GM12873 (cell line): ENCODE measurements at regions not wholly inside any gene's neighbourhood (a gene's known extent, or its start where the extent isn't known, plus 50 kb on each side); places are given as distances from the start of the nearest gene placed in this dataset.

ENCODE experiments used
- CTCF ChIP-seq: IDR thresholded peaks from 2 replicates; pipeline ENCODE4 v1.5.1; 2012; ENCODE audit warnings: low read depth, mild to moderate bottlenecking, moderate library complexity, low read length, control low read depth; ENCODE audit not compliant: insufficient read depth; ENCODE audit errors: missing control alignments

- no peak for TF ChIP-seq CTCF
These were observed 1254.8 kb downstream of the SLITRK5 start for GRCh38 chr13:88925954-88926353.

GRCh38 chr13:88926890-88927502 lies 1255.8 kb downstream of the SLITRK5 start:
- TF ChIP-seq CTCF, result no peak

DNA sequence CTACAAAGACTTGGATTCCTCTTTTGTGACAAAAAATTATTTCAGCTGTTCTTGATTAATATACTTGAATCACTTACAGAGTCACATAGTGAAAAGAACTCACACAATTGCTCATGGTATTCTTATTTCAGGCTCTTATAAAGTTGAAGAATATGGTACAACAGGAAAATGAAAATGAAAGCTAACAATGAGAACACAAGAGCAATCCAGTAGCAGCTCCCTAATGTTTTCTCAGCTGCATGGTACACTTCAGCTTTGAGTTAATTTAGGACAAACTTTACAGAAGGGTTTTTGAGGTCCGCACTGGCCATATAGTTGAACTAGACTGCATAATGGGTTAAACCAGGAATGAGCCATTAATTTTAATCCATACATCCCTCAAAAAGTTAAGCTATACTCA lies 1261.8 kb downstream of the SLITRK5 start:
- TF ChIP-seq CTCF, result no peak

DNA sequence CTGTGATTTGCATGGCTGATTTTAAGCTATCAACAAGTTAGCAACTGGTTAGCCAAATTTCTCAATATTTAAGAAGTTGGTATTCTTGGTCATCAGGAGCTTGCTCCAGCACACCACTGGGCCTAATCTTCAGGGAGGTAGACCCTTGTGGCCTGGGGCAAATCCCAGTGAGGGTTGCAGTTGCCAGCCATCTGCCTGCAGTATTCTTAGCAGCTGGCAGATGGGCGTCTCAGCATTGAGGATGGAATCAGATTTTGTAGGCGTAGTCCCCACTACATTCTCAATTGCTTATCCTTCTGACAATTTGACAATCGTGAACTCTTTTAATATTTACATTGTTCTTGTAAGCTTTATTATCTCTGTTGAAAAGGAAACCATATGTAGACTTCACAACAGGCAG lies 1266.2 kb downstream of the SLITRK5 start:
- no peak for TF ChIP-seq CTCF

GRCh38 chr13:88945793-88946192 lies 1274.6 kb downstream of the SLITRK5 start:
- TF ChIP-seq CTCF, result no peak

- TF ChIP-seq CTCF, result no peak
These were observed 1277.3 kb downstream of the SLITRK5 start for GRCh38 chr13:88948501-88948900.

DNA sequence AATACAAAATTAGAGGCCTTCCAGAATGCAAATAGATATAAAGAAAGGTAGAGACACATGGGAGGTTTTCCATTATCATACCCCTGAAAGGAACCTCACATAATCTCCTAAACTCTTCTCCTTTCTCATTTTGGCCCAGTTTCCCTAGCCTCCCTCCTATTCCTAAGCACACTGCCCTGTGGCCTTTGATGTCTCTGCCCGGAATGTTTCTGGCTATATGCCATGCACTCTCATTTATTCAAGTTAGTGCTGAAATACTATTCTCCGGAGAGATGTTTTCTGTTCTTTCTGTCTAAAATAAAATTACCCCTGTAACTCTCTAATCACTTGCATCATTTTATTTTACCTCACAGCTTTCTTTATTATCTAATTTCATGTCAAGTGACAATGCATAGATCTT lies 1287.7 kb downstream of the SLITRK5 start:
- no peak for TF ChIP-seq CTCF
